ENCODE measurements at regions not wholly inside any gene's neighbourhood (a gene's known extent, or its start where the extent isn't known, plus 50 kb on each side); places are given as distances from the start of the nearest gene placed in this dataset.

GRCh38 chr2:220892018-220892634 lies 680.0 kb downstream of the EPHA4 start:
- TF ChIP-seq CTCF (conservative IDR thresholded peaks at IDR 0.05; ENCODE audit: low read depth, low read length) = no peak
- TF ChIP-seq EZH2 (IDR thresholded peaks at IDR 0.05; ENCODE audit: low read length, unreplicated experiment) = no peak
